Esophagus squamous epithelium (tissue), 5 donors: ENCODE measurements at regions not wholly inside any gene's neighbourhood (a gene's known extent, or its start where the extent isn't known, plus 50 kb on each side); places are given as distances from the start of the nearest gene placed in this dataset.

Experiments
- DNase-seq: peaks from one replicate; lab custom pipeline; 2025; lab: John Stamatoyannopoulos, UW
- H3K27ac ChIP-seq, 4 donors: fragments of 200-600 bp; sonication (generic); one replicate each; pipeline ENCODE4 v1.5.1; 2016 to 2019; ENCODE audit warnings: mild to moderate bottlenecking in 1 of 4
- H3K27me3 ChIP-seq, 4 donors: fragments of 200-600 bp; sonication (generic); 1 replicate in 3 of 4; 2 replicates in 1 of 4; pipeline versions ENCODE4 v1.5.1 to v1.6.0; 2017 to 2021; ENCODE audit warnings: antibody characterized with exemption in 1 of 4
- H3K36me3 ChIP-seq, 3 donors: fragments of 200-600 bp; sonication (generic); one replicate each; pipeline ENCODE4 v1.5.1; 2016 to 2019
- H3K4me1 ChIP-seq, 3 donors: fragments of 200-600 bp; sonication (generic); one replicate each; pipeline ENCODE4 v1.5.1; 2017 to 2019
- H3K4me3 ChIP-seq, 4 donors: fragments of 200-600 bp; sonication (generic); 1 replicate in 3 of 4; 2 replicates in 1 of 4; pipeline ENCODE4 v1.5.1; 2016 to 2019; ENCODE audit warnings: mild to moderate bottlenecking in 2 of 4, moderate library complexity in 1 of 4
- H3K9me3 ChIP-seq, 3 donors: fragments of 200-600 bp; sonication (generic); one replicate each; pipeline ENCODE4 v1.5.1; 2016 to 2019
- CTCF ChIP-seq, 6 experiments: fragments of 450-650 bp in 4 of 6; fragments of 200-600 bp in 2 of 6; sonication (generic) in 2 of 6; IDR thresholded peaks; one replicate each; pipeline ENCODE4 v1.5.1; 2016 to 2019; ENCODE audit warnings: antibody characterized with exemption in 6 of 6, mild to moderate bottlenecking in 4 of 6, moderate library complexity in 4 of 6
- POLR2A ChIP-seq, 4 donors: fragments of 450-650 bp; IDR thresholded peaks; one replicate each; pipeline ENCODE4 v1.6.1; 2017; ENCODE audit warnings: antibody characterized with exemption in 4 of 4, mild to moderate bottlenecking in 4 of 4, moderate library complexity in 3 of 4
- WGBS, 2 donors: methylation state at CpG; one replicate each; pipeline ENCODE4 v1.1.5; 2018; 5-methylcytosine and 5-hydroxymethylcytosine counted together
- intact Hi-C: fragments of 100-400 bp; cut with DNase I; formaldehyde crosslinking; loops from one replicate; pipeline ENCODE4 v1.15.0; 2022
- donor health status: DM: yes; HTN: yes; CAD: no.

GRCh38 chr18:71107244-71107643, 818.4 kb downstream of the SOCS6 start:
- DNase-seq: no peak
- 29 to 54% methylated on average over 2 of the region's 2 CpGs for WGBS, 2 donors
- Histone ChIP-seq H3K27ac (peak overlapping the region in 1 of 4 donors; percentile 30), H3K36me3 (no peaks in the 10 kb centered on the region), H3K4me1 (no peaks in the 10 kb centered on the region), H3K9me3 (no peaks in the 10 kb centered on the region), H3K27me3 (no peaks in the 10 kb centered on the region), H3K4me3 (no peak overlapping the region)
- TF ChIP-seq POLR2A (IDR thresholded peaks at IDR 0.05): no peak
- TF ChIP-seq CTCF (IDR thresholded peaks at IDR 0.05): no peak
- intact Hi-C loops: no loop called here

GRCh38 chr18:71106701-71107100, 817.9 kb downstream of the SOCS6 start:
- H3K36me3 ChIP-seq: no peaks in the 10 kb centered on the region
- no peaks in the 10 kb centered on the region for H3K27me3 ChIP-seq
- H3K4me1 ChIP-seq: no peaks in the 10 kb centered on the region
- intact Hi-C loops: no loop called here
- no peak overlapping the region for H3K4me3 ChIP-seq
- peak overlapping the region in 1 of 4 donors; percentile 30 for H3K27ac ChIP-seq
- WGBS, 2 donors: 21 to 33% methylated on average over 1 of the region's 1 CpG
- H3K9me3 ChIP-seq: no peaks in the 10 kb centered on the region
- TF ChIP-seq POLR2A (IDR thresholded peaks at IDR 0.05) (no peak), CTCF (IDR thresholded peaks at IDR 0.05) (no peak)
- DNase-seq: no peak

- H3K36me3 ChIP-seq: no peaks in the 10 kb centered on the region
- 39 to 55% methylated on average over 4 of the region's 4 CpGs for WGBS, 2 donors
- no peak for DNase-seq
- H3K4me3 ChIP-seq: no peak overlapping the region
- H3K4me1 ChIP-seq: no peaks in the 10 kb centered on the region
- no peaks in the 10 kb centered on the region for H3K9me3 ChIP-seq
- H3K27me3 ChIP-seq: no peaks in the 10 kb centered on the region
- intact Hi-C loops: no loop called here
- peak overlapping the region in 2 of 4 donors; percentile 5 to 30 for H3K27ac ChIP-seq
- no peak for TF ChIP-seq POLR2A (IDR thresholded peaks at IDR 0.05)
- no peak for TF ChIP-seq CTCF (IDR thresholded peaks at IDR 0.05)
Observed at GRCh38 chr18:71105994-71106546, 817.2 kb downstream of the SOCS6 start.

- intact Hi-C loops: no loop called here
- TF ChIP-seq POLR2A (IDR thresholded peaks at IDR 0.05): no peak
- no peak for TF ChIP-seq CTCF (IDR thresholded peaks at IDR 0.05)
- Histone ChIP-seq H3K27me3 (no peaks in the 10 kb centered on the region), H3K27ac (peak overlapping the region in 2 of 4 donors; percentile 5 to 22), H3K9me3 (no peaks in the 10 kb centered on the region), H3K4me3 (no peak overlapping the region), H3K36me3 (no peaks in the 10 kb centered on the region), H3K4me1 (no peaks in the 10 kb centered on the region)
- DNase-seq: no peak
- 20 to 34% methylated on average over 6 of the region's 6 CpGs for WGBS, 2 donors
Observed at GRCh38 chr18:71105078-71105819, 816.4 kb downstream of the SOCS6 start.

- 63 to 70% methylated on average over 9 of the region's 9 CpGs for WGBS, 2 donors
Observed at GRCh38 chr18:71079606-71080005, 790.8 kb downstream of the SOCS6 start.

More at GRCh38 chr18:71079606-71080005, 790.8 kb downstream of the SOCS6 start:
- Histone ChIP-seq H3K36me3 (no peaks in the 10 kb centered on the region), H3K4me3 (no peak overlapping the region), H3K4me1 (no peaks in the 10 kb centered on the region), H3K27ac (no peak overlapping the region), H3K9me3 (no peaks in the 10 kb centered on the region), H3K27me3 (no peaks in the 10 kb centered on the region)
- intact Hi-C loops: no loop called here
- DNase-seq: no peak
- no peak for TF ChIP-seq CTCF (IDR thresholded peaks at IDR 0.05)
- TF ChIP-seq POLR2A (IDR thresholded peaks at IDR 0.05): no peak
